ENCODE measurements at regions not wholly inside any gene's neighbourhood (a gene's known extent, or its start where the extent isn't known, plus 50 kb on each side); places are given as distances from the start of the nearest gene placed in this dataset.

GRCh38 chr14:105629886-105630215 is 103.5 kb downstream of the TMEM121 start:
- TF ChIP-seq EZH2 (IDR thresholded peaks at IDR 0.05) = no peak
- no peak for TF ChIP-seq POLR2AphosphoS5 (IDR thresholded peaks at IDR 0.05; ENCODE audit: borderline replicate concordance, low read depth, low read length)
- TF ChIP-seq FOXP2 (optimal IDR thresholded peaks at IDR 0.05; ENCODE audit: control extremely low read depth, extremely low read length, insufficient read depth) = no peak

Data from SK-N-MC (cell line).